Upper lobe of right lung (tissue), 1 donor: ENCODE measurements at regions not wholly inside any gene's neighbourhood (a gene's known extent, or its start where the extent isn't known, plus 50 kb on each side); places are given as distances from the start of the nearest gene placed in this dataset.

Experiments
- ATAC-seq: fragments of 200-7000 bp; cut with Tn5 transposase; one replicate; pipeline ENCODE4 v1.9.1; 2020; ENCODE audit warnings: mild to moderate bottlenecking, moderate library complexity
- DNase-seq: peaks from one replicate; pipeline ENCODE4 v3.0.0-alpha.2; 2020
- H3K27ac ChIP-seq: fragments of 200-600 bp; one replicate; pipeline ENCODE4 v1.8.0; 2022
- H3K27me3 ChIP-seq: fragments of 200-600 bp; one replicate; pipeline ENCODE4 v1.8.0; 2022; ENCODE audit warnings: mild to moderate bottlenecking
- H3K36me3 ChIP-seq: fragments of 200-600 bp; one replicate; pipeline ENCODE4 v1.8.0; 2022
- H3K4me1 ChIP-seq: fragments of 200-600 bp; one replicate; pipeline ENCODE4 v1.8.0; 2022
- H3K4me3 ChIP-seq: fragments of 200-600 bp; one replicate; pipeline ENCODE4 v1.8.0; 2022; ENCODE audit warnings: mild to moderate bottlenecking
- H3K9me3 ChIP-seq: fragments of 200-600 bp; one replicate; pipeline ENCODE4 v1.8.0; 2022
- intact Hi-C: fragments of 100-400 bp; cut with DNase I; formaldehyde crosslinking; loops from one replicate; pipeline ENCODE4 v1.11.0; 2022
- TF ChIP-seq, protein P1 (sequence below): fragments of 200-600 bp; IDR thresholded peaks from one replicate; pipeline ENCODE4 v1.8.0; 2022; ENCODE audit warnings: antibody characterized with exemption
- donor health status: DM: no; HTN: yes; CAD: no; lungs with severe emphysema.

DNA sequence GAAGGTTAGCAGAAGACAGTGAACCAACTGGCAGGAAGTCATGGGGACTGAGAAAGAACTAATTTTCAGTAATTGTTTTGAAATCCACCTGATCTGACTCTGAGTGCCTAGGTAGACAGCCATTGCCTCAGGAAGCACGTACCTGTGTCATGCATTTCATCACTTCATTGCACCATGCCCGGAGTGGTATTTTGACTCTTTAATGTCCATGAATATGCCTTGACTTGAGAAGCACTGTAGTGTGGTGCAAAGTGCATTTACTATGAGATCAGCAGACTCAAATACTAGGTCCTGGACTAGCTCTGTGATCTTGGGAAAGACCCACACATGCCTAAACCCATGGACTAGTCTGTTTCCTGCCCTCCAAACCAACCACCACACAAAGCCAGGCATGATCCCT lies 370.9 kb upstream of the MARCKS start:
- DNase-seq, result no peak
- TF ChIP-seq, protein P1, sequence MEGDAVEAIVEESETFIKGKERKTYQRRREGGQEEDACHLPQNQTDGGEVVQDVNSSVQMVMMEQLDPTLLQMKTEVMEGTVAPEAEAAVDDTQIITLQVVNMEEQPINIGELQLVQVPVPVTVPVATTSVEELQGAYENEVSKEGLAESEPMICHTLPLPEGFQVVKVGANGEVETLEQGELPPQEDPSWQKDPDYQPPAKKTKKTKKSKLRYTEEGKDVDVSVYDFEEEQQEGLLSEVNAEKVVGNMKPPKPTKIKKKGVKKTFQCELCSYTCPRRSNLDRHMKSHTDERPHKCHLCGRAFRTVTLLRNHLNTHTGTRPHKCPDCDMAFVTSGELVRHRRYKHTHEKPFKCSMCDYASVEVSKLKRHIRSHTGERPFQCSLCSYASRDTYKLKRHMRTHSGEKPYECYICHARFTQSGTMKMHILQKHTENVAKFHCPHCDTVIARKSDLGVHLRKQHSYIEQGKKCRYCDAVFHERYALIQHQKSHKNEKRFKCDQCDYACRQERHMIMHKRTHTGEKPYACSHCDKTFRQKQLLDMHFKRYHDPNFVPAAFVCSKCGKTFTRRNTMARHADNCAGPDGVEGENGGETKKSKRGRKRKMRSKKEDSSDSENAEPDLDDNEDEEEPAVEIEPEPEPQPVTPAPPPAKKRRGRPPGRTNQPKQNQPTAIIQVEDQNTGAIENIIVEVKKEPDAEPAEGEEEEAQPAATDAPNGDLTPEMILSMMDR, result no peak
- no peak overlapping the region for H3K4me3 ChIP-seq
- H3K27me3 ChIP-seq, result no peaks in the 10 kb centered on the region
- no peaks in the 10 kb centered on the region for H3K36me3 ChIP-seq
- H3K9me3 ChIP-seq, result no peaks in the 10 kb centered on the region
- H3K27ac ChIP-seq, result no peak overlapping the region
- H3K4me1 ChIP-seq, result no peaks in the 10 kb centered on the region
- ATAC-seq, result peak; percentile 54
- intact Hi-C loops, result no loop called here

DNA sequence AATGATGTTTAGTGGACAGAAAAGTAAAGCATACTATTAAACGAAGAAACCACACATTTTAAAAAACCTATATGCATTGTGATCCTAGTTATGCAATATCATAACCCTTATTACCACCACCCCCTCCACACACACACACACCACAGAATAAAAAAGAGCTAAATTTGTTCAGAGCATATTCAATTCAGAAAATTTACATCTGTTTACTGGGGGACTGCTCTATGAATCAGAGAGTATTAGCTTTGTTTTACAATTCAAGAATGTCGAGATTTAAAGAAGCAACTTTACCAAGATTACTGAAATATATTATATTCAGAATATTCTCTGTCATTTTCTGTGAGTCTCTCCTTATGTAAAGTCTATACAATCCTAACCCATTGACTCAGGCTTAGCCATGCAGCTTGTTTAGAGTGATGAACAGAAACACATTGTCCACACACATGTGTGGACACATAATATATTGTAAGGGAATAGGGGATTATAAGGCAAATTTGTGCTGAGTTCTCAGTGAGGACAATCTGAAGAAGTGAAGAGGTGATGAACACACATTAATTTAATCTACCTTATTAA lies 369.6 kb upstream of the MARCKS start:
- TF ChIP-seq, protein P1, result no peak

DNA sequence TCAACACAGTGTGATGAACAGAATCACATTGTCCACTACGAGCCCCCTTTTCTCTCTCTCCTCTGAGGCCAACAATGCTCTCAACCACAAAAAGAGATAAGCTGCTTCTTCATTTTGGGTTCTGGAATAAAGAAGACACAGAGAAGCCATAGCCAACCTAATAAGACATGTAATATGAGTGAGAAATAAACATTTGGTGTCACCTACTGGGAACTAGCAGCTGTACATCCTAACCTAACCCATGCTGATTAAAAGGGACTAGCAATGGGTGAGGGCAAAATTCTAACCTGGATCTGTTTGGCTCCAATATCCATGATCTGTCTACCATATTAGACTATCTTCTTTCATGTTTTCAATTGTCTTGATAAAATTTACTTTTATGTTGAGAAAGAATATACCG lies 369.1 kb upstream of the MARCKS start:
- intact Hi-C loops, result no loop called here
- TF ChIP-seq, protein P1, result no peak
- ATAC-seq, result no peak

More for the DNA sequence above, 369.6 kb upstream of the MARCKS start:
- ATAC-seq, result no peak
- no peaks in the 10 kb centered on the region for H3K27me3 ChIP-seq
- H3K4me1 ChIP-seq, result no peaks in the 10 kb centered on the region
- no peak for DNase-seq
- no peaks in the 10 kb centered on the region for H3K36me3 ChIP-seq
- H3K4me3 ChIP-seq, result no peak overlapping the region
- no peak overlapping the region for H3K27ac ChIP-seq
- intact Hi-C loops, result no loop called here
- H3K9me3 ChIP-seq, result no peaks in the 10 kb centered on the region

DNA sequence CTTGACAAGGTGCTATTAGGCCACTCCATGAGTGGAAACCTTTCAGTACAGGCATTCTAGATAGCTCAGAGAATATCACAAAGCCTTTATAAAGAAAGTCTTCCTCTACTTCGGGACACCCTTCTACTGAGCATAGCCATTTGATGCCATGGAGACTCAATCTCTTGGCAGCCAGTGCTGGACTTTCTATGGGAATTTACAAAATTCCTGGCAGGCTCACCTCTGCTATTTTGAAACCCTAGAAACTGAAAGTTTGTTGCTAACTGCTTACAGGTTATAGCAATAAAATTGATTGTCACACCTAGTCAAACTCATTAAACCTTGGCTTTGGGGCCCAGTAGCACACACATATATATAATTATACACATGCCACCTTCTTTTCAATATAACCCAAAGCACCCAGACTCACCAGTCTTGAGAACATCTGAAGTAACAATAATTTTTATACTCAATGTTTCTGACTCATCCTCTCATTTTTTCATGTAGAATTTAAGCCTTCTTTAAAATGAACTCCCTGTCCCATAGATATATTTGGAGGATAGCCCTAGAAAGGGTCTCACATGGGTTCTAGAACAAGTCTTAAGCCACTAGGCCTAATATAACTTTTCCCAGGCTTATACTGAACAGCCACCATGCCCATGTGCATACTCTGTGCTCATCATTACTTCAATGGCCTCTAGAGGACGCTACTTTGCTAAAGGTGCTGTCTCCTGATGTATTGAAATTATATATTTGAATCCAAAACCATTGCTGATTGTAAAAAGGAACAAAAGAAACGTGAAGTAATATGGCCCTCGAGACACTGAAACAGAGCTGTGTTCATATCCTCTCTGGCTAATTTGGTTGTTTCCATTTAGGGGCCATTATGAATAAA lies 368.1 kb upstream of the MARCKS start:
- TF ChIP-seq, protein P1, result no peak

More for the DNA sequence above, 369.1 kb upstream of the MARCKS start:
- Histone ChIP-seq H3K36me3 (no peaks in the 10 kb centered on the region), H3K4me3 (no peak overlapping the region), H3K4me1 (no peaks in the 10 kb centered on the region), H3K9me3 (no peaks in the 10 kb centered on the region), H3K27ac (no peak overlapping the region), H3K27me3 (no peaks in the 10 kb centered on the region)
- DNase-seq, result no peak

DNA sequence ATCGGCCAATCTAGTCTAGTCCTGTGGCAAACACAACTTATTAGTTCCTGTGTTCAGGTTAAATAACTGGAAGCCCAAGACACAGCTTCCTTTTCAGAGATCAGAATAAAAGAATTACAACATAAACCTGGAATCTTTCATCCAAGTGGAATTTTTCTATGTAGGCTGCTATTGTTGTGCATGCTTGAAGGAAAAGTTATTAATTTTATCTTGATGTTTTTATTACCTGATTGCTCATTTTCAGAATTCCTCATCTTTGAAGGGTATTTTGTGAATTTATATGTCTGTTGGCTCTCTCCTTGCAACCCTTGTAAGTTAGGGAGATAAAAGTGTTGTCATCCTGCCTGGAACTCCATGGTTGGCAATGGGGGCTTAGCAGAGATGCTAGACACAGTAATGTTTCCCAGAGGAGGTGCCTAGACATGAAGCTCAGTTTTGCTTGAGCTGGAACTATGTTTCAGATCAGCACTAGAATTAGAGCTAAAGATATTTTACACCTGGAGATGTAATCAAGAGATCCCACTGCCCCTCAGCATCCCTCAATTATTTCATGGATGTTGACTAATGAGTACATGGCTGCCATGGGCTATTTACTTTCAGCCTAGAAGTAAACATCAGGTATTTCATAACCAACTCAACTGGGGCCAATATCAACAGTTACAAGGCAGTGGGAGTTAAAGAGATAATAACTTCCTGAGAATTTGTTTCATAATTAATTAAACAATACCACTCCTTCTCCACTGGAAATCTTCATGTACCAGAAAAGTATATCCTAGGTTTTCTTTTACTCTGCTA lies 367.0 kb upstream of the MARCKS start:
- TF ChIP-seq, protein P1, result no peak
- Histone ChIP-seq H3K4me1 (no peaks in the 10 kb centered on the region), H3K4me3 (no peak overlapping the region), H3K9me3 (no peaks in the 10 kb centered on the region), H3K27me3 (no peaks in the 10 kb centered on the region), H3K27ac (no peak overlapping the region), H3K36me3 (no peaks in the 10 kb centered on the region)
- DNase-seq (no peak), ATAC-seq (no peak)
- intact Hi-C loops, result no loop called here

More for the DNA sequence above, 368.1 kb upstream of the MARCKS start:
- Histone ChIP-seq H3K4me3 (no peak overlapping the region), H3K27ac (no peak overlapping the region), H3K27me3 (no peaks in the 10 kb centered on the region), H3K4me1 (no peaks in the 10 kb centered on the region), H3K9me3 (no peaks in the 10 kb centered on the region), H3K36me3 (no peaks in the 10 kb centered on the region)
- DNase-seq, result no peak
- ATAC-seq, result no peak
- intact Hi-C loops, result no loop called here
